Type B pancreatic cell (in vitro differentiated cells): ENCODE measurements at regions not wholly inside any gene's neighbourhood (a gene's known extent, or its start where the extent isn't known, plus 50 kb on each side); places are given as distances from the start of the nearest gene placed in this dataset.

Experiments
- DNase-seq: peaks from one replicate; pipeline ENCODE4 v3.0.0; 2021; ENCODE audit warnings: mixed read lengths; ENCODE audit not compliant: unreplicated experiment; ENCODE audit errors: extremely low spot score
- H3K27ac Mint-ChIP-seq: 2 replicates; pipeline ENCODE4 v1.8.0; 2021; ENCODE audit warnings: mild to moderate bottlenecking, mixed read lengths
- H3K27me3 Mint-ChIP-seq: 2 replicates; pipeline ENCODE4 v1.8.0; 2021; ENCODE audit warnings: mixed read lengths
- H3K36me3 Mint-ChIP-seq: 2 replicates; pipeline ENCODE4 v1.8.0; 2021; ENCODE audit warnings: mixed read lengths
- H3K4me1 Mint-ChIP-seq: one replicate; pipeline ENCODE4 v1.8.0; 2021; ENCODE audit warnings: mixed read lengths; ENCODE audit not compliant: unreplicated experiment
- H3K4me3 Mint-ChIP-seq: 2 replicates; pipeline ENCODE4 v1.8.0; 2021; ENCODE audit warnings: mild to moderate bottlenecking, mixed read lengths
- H3K9me3 Mint-ChIP-seq: 2 replicates; pipeline ENCODE4 v1.8.0; 2021; ENCODE audit warnings: mixed read lengths
- CTCF ChIP-seq: fragments of 200-600 bp; sonication (generic); conservative IDR thresholded peaks from 2 replicates; pipeline ENCODE4 v1.5.0; 2021; ENCODE audit warnings: antibody characterized with exemption, mild to moderate bottlenecking

GRCh38 chr5:105639511-105639910 is 2031.2 kb downstream of the EFNA5 start:
- Mint-ChIP-seq H3K4me1 (no peaks in the 10 kb centered on the region), H3K9me3 (no peaks in the 10 kb centered on the region), H3K27ac (no peak overlapping the region), H3K4me3 (no peak overlapping the region), H3K27me3 (no peaks in the 10 kb centered on the region), H3K36me3 (no peaks in the 10 kb centered on the region)
- no peak for DNase-seq
- no peak for TF ChIP-seq CTCF

GRCh38 chr5:105639068-105639467 is 2031.7 kb downstream of the EFNA5 start:
- Mint-ChIP-seq H3K27me3 (no peaks in the 10 kb centered on the region), H3K4me1 (no peaks in the 10 kb centered on the region), H3K36me3 (no peaks in the 10 kb centered on the region), H3K27ac (no peak overlapping the region), H3K4me3 (no peak overlapping the region), H3K9me3 (no peaks in the 10 kb centered on the region)
- DNase-seq: no peak
- TF ChIP-seq CTCF: no peak

- no peaks in the 10 kb centered on the region for H3K27me3 Mint-ChIP-seq
- no peak for DNase-seq
- no peaks in the 10 kb centered on the region for H3K4me1 Mint-ChIP-seq
- H3K4me3 Mint-ChIP-seq: no peak overlapping the region
- H3K9me3 Mint-ChIP-seq: no peaks in the 10 kb centered on the region
- no peak overlapping the region for H3K27ac Mint-ChIP-seq
- no peak for TF ChIP-seq CTCF
- no peaks in the 10 kb centered on the region for H3K36me3 Mint-ChIP-seq
Observed at GRCh38 chr5:105638437-105638836, 2032.3 kb downstream of the EFNA5 start.

DNA sequence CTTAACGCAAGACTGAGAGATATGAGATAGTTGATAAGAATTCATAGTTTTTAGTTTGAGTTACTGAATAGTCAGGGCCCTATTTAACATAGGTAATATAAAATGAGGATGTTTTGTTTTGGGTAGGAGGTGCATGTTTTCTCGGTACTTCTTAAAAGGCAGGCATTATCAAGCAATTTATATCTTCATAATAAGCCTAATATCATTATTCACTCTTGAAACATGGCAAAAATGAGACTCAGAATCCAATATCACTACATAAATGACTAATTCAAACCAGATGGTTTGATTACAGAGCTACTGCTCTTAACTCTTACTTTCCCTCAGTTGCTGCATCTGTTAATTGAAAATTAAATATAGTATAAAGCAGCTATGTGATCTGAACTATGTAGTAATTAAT is 2038.7 kb downstream of the EFNA5 start:
- no peaks in the 10 kb centered on the region for H3K27me3 Mint-ChIP-seq
- no peak overlapping the region for H3K4me3 Mint-ChIP-seq
- peaks cover 5% of the 10 kb centered on the region for H3K4me1 Mint-ChIP-seq
- no peaks in the 10 kb centered on the region for H3K9me3 Mint-ChIP-seq
- no peak overlapping the region for H3K27ac Mint-ChIP-seq
- no peaks in the 10 kb centered on the region for H3K36me3 Mint-ChIP-seq
- no peak for DNase-seq
- TF ChIP-seq CTCF: no peak

DNA sequence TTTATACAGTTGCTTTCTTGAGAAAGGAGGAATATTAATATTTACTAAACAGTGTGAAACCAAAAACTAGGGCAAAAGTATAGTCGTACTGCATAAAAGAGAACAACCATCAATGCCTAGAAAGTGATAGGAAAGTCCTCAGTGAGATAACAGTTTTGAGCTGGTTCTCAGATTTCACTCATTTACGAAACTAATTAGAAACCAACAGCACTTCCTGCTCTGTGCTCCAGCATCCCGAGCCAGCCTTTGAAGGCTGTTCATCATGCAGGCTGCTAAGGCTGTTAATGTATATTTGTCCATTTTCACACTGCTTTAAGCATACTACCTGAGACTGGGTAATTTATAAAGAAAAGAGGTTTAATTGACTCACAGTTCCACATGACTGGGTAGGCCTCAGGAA is 2039.9 kb downstream of the EFNA5 start:
- no peak for DNase-seq
- Mint-ChIP-seq H3K36me3 (no peaks in the 10 kb centered on the region), H3K27ac (no peak overlapping the region), H3K4me1 (peaks cover 5% of the 10 kb centered on the region), H3K9me3 (no peaks in the 10 kb centered on the region), H3K4me3 (no peak overlapping the region), H3K27me3 (no peaks in the 10 kb centered on the region)
- TF ChIP-seq CTCF: no peak

GRCh38 chr5:105619725-105620124 is 2051.0 kb downstream of the EFNA5 start:
- Mint-ChIP-seq H3K4me3 (no peak overlapping the region), H3K27ac (no peak overlapping the region), H3K9me3 (no peaks in the 10 kb centered on the region), H3K36me3 (no peaks in the 10 kb centered on the region), H3K27me3 (no peaks in the 10 kb centered on the region), H3K4me1 (peaks cover 4% of the 10 kb centered on the region)
- no peak for TF ChIP-seq CTCF
- DNase-seq: no peak
